ENCODE measurements at regions not wholly inside any gene's neighbourhood (a gene's known extent, or its start where the extent isn't known, plus 50 kb on each side); places are given as distances from the start of the nearest gene placed in this dataset.
"Not testable (repeated sequence)": the region's sequence is repeated elsewhere in the genome, so short reads cannot be mapped to it uniquely, and the experiment has no call there.

DNA sequence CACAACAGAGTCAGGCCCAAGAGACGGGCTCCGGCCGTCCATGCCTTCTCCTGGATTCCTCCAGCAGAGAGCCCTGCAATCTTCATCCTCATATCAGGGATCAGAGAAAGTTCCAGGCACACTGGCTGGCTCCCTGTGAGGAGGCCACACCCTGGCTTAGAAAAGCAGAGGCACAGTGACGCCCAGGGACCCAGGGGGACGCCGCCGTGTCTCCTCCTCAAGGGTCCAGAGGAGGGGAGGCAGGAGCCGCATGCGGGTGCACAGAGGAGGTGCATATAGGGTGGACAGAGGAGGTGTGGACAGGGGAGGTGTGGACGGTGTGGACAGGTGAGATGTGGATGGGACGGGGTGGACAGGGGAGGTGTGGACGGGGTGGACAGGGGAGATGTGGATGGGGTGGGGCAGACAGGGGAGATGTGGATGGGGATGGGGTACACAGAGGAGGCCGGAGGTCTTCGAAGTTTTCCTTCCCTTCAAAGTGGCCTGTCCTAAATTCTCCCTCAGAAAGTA lies 1521.9 kb downstream of the BRD1 start:
- H3K9me3 ChIP-seq (ENCODE audit: control insufficient read depth in 2 of 2, low read length in 2 of 2), result no peaks in the 10 kb centered on the region
- no peaks in the 10 kb centered on the region for H3K36me3 ChIP-seq (ENCODE audit: control insufficient read depth in 2 of 2, insufficient read depth in 2 of 2, low read length in 2 of 2)
- H3K27me3 ChIP-seq (ENCODE audit: control insufficient read depth in 1 of 2, insufficient read depth in 2 of 2, low read length in 2 of 2), result peaks cover 0 to 3% of the 10 kb centered on the region in 2 donors
- H3K9ac ChIP-seq (ENCODE audit: low read length in 2 of 2), result no peak overlapping the region
- no peak overlapping the region for H3K27ac ChIP-seq (ENCODE audit: low read length)
- no peak overlapping the region for H3K4me3 ChIP-seq (ENCODE audit: low read length in 2 of 2)
- no peaks in the 10 kb centered on the region for H3K4me1 ChIP-seq (ENCODE audit: control insufficient read depth, insufficient read depth, low read length)

DNA sequence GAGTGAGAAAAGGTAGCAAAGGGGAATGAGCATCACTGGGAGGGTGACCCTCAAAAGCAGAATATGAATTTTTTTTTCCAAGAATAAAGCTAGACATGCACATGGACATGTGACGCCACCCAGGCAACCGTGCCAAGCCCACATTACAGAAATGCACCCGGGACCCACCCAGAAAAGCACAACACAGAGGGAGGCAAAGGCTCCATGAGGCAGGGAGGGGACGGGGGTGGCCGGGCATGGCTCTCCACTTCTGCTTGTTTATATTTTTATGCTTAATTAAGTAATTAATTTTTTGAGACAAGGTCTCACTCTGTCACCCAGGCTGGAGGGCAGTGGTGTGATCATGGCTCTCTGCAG lies 1524.3 kb downstream of the BRD1 start:
- Histone ChIP-seq H3K36me3 (ENCODE audit: control insufficient read depth in 2 of 2, insufficient read depth in 2 of 2, low read length in 2 of 2) (no peaks in the 10 kb centered on the region), H3K4me3 (ENCODE audit: low read length in 2 of 2) (no peak overlapping the region), H3K27ac (ENCODE audit: low read length) (no peak overlapping the region), H3K9me3 (ENCODE audit: control insufficient read depth in 2 of 2, low read length in 2 of 2) (no peaks in the 10 kb centered on the region), H3K27me3 (ENCODE audit: control insufficient read depth in 1 of 2, insufficient read depth in 2 of 2, low read length in 2 of 2) (no peaks in the 10 kb centered on the region), H3K4me1 (ENCODE audit: control insufficient read depth, insufficient read depth, low read length) (no peaks in the 10 kb centered on the region), H3K9ac (ENCODE audit: low read length in 2 of 2) (no peak overlapping the region)

DNA sequence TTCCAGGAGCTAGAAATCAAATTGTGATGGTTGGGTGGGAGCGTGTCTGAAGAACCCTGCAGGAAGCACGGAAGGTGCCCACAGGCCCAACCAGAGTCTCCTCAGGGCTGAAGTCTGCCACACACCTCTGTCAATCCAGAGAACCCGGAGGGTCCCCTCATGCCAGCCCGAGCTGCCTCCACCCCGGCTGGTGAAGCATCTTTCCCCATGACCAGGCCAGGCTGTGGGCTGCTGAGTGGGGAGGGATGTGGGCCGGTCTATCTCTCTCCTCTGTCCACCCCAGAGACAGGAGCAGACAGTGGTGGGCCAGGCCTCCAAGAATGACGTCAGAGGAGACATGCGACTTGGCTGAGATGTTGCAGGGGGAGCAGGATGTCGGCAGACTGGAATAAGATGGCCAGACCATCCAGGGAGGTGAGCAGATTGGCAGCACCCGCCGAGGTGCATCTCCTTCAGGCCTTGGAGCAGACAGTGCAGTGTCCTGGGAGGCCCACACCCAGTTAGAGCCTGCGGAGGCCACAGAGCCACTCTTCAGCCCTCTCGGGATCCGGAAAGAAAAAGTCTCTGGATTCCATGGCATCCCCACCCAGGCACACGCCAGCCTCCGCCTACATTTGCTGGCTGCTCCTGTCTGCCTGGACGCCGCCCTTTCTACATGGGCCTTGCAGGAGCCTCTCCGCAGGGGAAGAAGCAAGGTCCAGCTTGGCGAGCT lies 1524.9 kb downstream of the BRD1 start:
- Histone ChIP-seq H3K9ac (ENCODE audit: low read length in 2 of 2) (no peak overlapping the region), H3K27ac (ENCODE audit: low read length) (no peak overlapping the region), H3K9me3 (ENCODE audit: control insufficient read depth in 2 of 2, low read length in 2 of 2) (no peaks in the 10 kb centered on the region), H3K27me3 (ENCODE audit: control insufficient read depth in 1 of 2, insufficient read depth in 2 of 2, low read length in 2 of 2) (no peaks in the 10 kb centered on the region), H3K4me3 (ENCODE audit: low read length in 2 of 2) (no peak overlapping the region), H3K4me1 (ENCODE audit: control insufficient read depth, insufficient read depth, low read length) (no peaks in the 10 kb centered on the region), H3K36me3 (ENCODE audit: control insufficient read depth in 2 of 2, insufficient read depth in 2 of 2, low read length in 2 of 2) (no peaks in the 10 kb centered on the region)

DNA sequence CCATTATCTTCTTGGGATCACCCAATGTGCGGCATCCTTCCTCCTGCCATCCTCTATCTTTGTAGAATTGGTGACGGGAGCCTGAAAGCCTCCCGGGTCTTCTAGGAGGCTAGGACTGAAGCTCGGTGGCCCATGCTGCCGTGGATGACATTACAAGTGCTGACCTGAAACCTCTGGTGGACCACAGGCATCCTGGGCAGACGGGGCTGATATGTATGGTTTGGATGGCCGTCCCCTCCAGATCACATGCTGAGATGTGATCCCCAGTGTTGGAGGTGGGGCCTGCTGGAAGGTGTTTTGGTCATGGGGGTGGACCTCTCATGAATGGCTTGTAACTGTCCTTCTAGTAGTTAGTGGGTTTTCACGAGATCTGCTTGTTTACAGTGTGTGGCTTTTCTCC lies 1525.8 kb downstream of the BRD1 start:
- Histone ChIP-seq H3K27me3 (ENCODE audit: control insufficient read depth in 1 of 2, insufficient read depth in 2 of 2, low read length in 2 of 2) (no peaks in the 10 kb centered on the region), H3K4me3 (ENCODE audit: low read length in 2 of 2) (no peak overlapping the region), H3K9ac (ENCODE audit: low read length in 2 of 2) (no peak overlapping the region), H3K9me3 (ENCODE audit: control insufficient read depth in 2 of 2, low read length in 2 of 2) (no peaks in the 10 kb centered on the region), H3K27ac (ENCODE audit: low read length) (no peak overlapping the region), H3K36me3 (ENCODE audit: control insufficient read depth in 2 of 2, insufficient read depth in 2 of 2, low read length in 2 of 2) (no peaks in the 10 kb centered on the region), H3K4me1 (ENCODE audit: control insufficient read depth, insufficient read depth, low read length) (no peaks in the 10 kb centered on the region)

DNA sequence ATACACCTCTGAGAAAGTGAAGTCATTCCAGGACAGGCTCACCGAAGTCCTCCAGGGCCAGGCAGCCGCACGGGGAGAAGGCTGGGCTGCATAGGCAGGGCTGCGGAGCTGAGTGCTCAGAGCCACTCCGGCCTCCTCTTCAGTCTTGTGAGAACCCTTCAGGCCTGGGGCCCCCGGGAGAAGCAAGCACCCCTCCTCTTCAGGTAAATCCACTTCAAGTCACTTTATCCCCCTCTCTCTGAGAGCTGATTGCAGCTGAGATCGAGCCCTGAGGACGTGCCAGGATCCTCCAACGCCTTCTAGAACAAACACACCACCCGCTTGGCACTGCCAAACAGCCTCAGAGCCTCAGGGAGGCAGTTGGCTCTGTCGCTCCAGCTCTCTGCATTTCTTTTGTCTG lies 1526.3 kb downstream of the BRD1 start:
- H3K4me1 ChIP-seq (ENCODE audit: control insufficient read depth, insufficient read depth, low read length), result no peaks in the 10 kb centered on the region
- no peaks in the 10 kb centered on the region for H3K9me3 ChIP-seq (ENCODE audit: control insufficient read depth in 2 of 2, low read length in 2 of 2)
- no peak overlapping the region for H3K9ac ChIP-seq (ENCODE audit: low read length in 2 of 2)
- no peak overlapping the region for H3K4me3 ChIP-seq (ENCODE audit: low read length in 2 of 2)
- H3K27me3 ChIP-seq (ENCODE audit: control insufficient read depth in 1 of 2, insufficient read depth in 2 of 2, low read length in 2 of 2), result no peaks in the 10 kb centered on the region
- H3K27ac ChIP-seq (ENCODE audit: low read length), result no peak overlapping the region
- H3K36me3 ChIP-seq (ENCODE audit: control insufficient read depth in 2 of 2, insufficient read depth in 2 of 2, low read length in 2 of 2), result no peaks in the 10 kb centered on the region

DNA sequence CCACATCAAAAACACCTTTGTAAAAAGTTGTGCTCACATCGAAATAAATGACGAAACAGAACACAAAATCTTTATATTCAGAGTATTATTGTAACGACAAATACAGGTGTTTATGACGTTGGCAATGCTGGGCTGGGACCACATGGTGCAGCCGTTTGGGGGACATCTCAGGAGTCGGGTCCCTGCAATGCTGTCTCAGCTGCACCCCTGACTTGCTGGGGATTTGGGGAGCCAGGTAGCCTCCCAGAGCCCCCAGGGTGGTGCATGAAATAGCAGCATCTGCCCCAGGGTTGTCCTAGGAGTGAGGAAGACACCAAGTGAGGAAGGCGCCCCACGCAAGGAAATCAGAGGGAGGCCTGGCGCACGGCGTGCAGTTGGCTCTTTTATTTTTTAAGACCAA lies 1526.8 kb downstream of the BRD1 start:
- no peaks in the 10 kb centered on the region for H3K36me3 ChIP-seq (ENCODE audit: control insufficient read depth in 2 of 2, insufficient read depth in 2 of 2, low read length in 2 of 2)
- no peak overlapping the region for H3K9ac ChIP-seq (ENCODE audit: low read length in 2 of 2)
- H3K27ac ChIP-seq (ENCODE audit: low read length), result no peak overlapping the region

DNA sequence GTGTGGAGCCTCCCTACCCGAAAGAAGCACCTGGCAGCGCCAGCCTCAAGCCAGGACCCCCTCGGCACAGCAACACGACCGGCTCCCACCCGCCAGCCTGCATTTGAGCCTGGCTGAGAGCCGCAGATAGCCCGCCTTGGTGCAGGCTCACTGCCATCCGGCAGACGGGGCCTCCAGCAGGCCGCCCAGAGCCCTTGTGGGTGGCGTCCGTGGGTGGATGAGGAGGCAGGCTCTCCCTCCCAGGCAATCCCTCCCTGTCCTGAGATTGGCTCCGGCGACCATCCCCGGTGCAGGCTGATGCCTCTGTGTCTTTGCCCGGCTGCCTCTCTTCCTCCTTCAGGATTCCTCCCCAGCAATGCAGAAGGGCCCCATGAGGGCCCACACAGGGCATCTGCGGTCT lies 1527.9 kb downstream of the BRD1 start:
- no peaks in the 10 kb centered on the region for H3K36me3 ChIP-seq (ENCODE audit: control insufficient read depth in 2 of 2, insufficient read depth in 2 of 2, low read length in 2 of 2)
- H3K9me3 ChIP-seq (ENCODE audit: control insufficient read depth in 2 of 2, low read length in 2 of 2), result no peaks in the 10 kb centered on the region
- no peaks in the 10 kb centered on the region for H3K27me3 ChIP-seq (ENCODE audit: control insufficient read depth in 1 of 2, insufficient read depth in 2 of 2, low read length in 2 of 2)
- H3K4me3 ChIP-seq (ENCODE audit: low read length in 2 of 2), result no peak overlapping the region
- no peak overlapping the region for H3K9ac ChIP-seq (ENCODE audit: low read length in 2 of 2)
- no peak overlapping the region for H3K27ac ChIP-seq (ENCODE audit: low read length)
- no peaks in the 10 kb centered on the region for H3K4me1 ChIP-seq (ENCODE audit: control insufficient read depth, insufficient read depth, low read length)

More for the DNA sequence above, 1526.8 kb downstream of the BRD1 start:
- H3K9me3 ChIP-seq (ENCODE audit: control insufficient read depth in 2 of 2, low read length in 2 of 2), result no peaks in the 10 kb centered on the region
- no peak overlapping the region for H3K4me3 ChIP-seq (ENCODE audit: low read length in 2 of 2)
- no peaks in the 10 kb centered on the region for H3K4me1 ChIP-seq (ENCODE audit: control insufficient read depth, insufficient read depth, low read length)
- H3K27me3 ChIP-seq (ENCODE audit: control insufficient read depth in 1 of 2, insufficient read depth in 2 of 2, low read length in 2 of 2), result no peaks in the 10 kb centered on the region

DNA sequence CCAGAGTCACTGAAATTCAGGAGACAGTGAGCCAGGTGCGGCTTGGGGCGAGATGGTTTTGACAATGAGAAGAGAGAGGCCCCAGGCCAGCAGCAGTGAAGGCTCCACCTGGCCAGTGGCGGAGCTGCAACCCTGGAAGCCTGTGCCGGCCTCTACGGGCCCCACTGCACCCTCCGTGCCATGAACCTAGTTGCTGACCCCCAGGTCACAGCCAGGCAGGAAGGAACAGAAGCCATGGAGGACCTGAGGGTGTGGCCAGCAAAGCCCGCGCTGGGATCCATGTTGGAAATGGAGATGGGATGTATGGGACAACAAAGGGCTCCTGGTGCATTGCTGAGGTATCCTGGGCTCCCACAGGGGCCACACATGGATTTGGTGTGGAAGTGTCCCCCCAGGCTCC lies 1528.5 kb downstream of the BRD1 start:
- no peak overlapping the region for H3K27ac ChIP-seq (ENCODE audit: low read length)
- H3K9me3 ChIP-seq (ENCODE audit: control insufficient read depth in 2 of 2, low read length in 2 of 2), result no peaks in the 10 kb centered on the region
- no peaks in the 10 kb centered on the region for H3K36me3 ChIP-seq (ENCODE audit: control insufficient read depth in 2 of 2, insufficient read depth in 2 of 2, low read length in 2 of 2)
- no peaks in the 10 kb centered on the region for H3K4me1 ChIP-seq (ENCODE audit: control insufficient read depth, insufficient read depth, low read length)
- no peak overlapping the region for H3K4me3 ChIP-seq (ENCODE audit: low read length in 2 of 2)
- H3K27me3 ChIP-seq (ENCODE audit: control insufficient read depth in 1 of 2, insufficient read depth in 2 of 2, low read length in 2 of 2), result no peaks in the 10 kb centered on the region
- no peak overlapping the region for H3K9ac ChIP-seq (ENCODE audit: low read length in 2 of 2)

DNA sequence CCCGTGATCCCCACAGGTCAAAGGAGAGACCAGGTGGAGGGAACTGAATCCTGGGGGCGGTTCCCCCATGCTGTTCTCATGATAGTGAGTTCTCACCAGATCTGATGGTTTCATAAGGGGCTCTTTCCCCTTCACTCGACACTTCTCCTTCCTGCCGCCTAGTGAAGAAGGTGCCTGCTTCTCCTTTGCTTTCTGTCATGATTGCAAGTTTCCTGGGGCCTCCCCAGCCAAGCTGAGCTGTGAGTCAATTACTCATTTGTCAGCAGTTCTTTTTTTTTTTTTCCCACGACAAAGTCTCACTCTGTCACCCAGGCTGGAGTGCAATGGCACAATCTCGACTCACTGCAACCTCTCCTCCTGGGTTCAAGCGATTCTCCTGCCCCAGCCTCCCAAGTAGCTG lies 1530.4 kb downstream of the BRD1 start:
- H3K4me1 ChIP-seq (ENCODE audit: control insufficient read depth, insufficient read depth, low read length), result no peaks in the 10 kb centered on the region
- no peaks in the 10 kb centered on the region for H3K27me3 ChIP-seq (ENCODE audit: control insufficient read depth in 1 of 2, insufficient read depth in 2 of 2, low read length in 2 of 2)
- no peak overlapping the region for H3K9ac ChIP-seq (ENCODE audit: low read length in 2 of 2)

DNA sequence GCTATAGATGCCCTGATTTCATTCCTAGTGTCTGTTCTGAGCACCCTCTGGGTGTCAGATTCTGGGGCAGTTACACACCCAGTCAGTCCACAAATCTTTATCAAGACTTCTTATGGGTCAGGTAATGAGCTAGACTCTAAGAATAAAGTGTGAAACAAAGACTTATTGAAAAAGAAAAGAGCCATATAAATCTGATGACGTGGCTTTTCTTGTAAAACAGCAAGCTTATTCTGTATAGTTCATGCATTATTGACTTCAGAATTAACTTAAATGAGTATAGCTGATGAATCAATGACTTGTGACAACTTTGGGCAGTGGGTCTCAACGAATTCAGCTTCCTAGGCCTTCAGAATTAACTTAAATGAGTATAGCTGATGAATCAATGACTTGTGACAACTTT lies 1527.5 kb downstream of the TBC1D22A start:
- H3K27ac ChIP-seq (ENCODE audit: low read length); H3K36me3 ChIP-seq (ENCODE audit: control insufficient read depth in 2 of 2, insufficient read depth in 2 of 2, low read length in 2 of 2); H3K27me3 ChIP-seq (ENCODE audit: control insufficient read depth in 1 of 2, insufficient read depth in 2 of 2, low read length in 2 of 2); H3K9ac ChIP-seq (ENCODE audit: low read length in 2 of 2); H3K9me3 ChIP-seq (ENCODE audit: control insufficient read depth in 2 of 2, low read length in 2 of 2); H3K4me3 ChIP-seq (ENCODE audit: low read length in 2 of 2); H3K4me1 ChIP-seq (ENCODE audit: control insufficient read depth, insufficient read depth, low read length): not testable (repeated sequence)

More for the DNA sequence above, 1530.4 kb downstream of the BRD1 start:
- H3K4me3 ChIP-seq (ENCODE audit: low read length in 2 of 2), result no peak overlapping the region
- no peaks in the 10 kb centered on the region for H3K36me3 ChIP-seq (ENCODE audit: control insufficient read depth in 2 of 2, insufficient read depth in 2 of 2, low read length in 2 of 2)
- no peak overlapping the region for H3K27ac ChIP-seq (ENCODE audit: low read length)
- no peaks in the 10 kb centered on the region for H3K9me3 ChIP-seq (ENCODE audit: control insufficient read depth in 2 of 2, low read length in 2 of 2)

DNA sequence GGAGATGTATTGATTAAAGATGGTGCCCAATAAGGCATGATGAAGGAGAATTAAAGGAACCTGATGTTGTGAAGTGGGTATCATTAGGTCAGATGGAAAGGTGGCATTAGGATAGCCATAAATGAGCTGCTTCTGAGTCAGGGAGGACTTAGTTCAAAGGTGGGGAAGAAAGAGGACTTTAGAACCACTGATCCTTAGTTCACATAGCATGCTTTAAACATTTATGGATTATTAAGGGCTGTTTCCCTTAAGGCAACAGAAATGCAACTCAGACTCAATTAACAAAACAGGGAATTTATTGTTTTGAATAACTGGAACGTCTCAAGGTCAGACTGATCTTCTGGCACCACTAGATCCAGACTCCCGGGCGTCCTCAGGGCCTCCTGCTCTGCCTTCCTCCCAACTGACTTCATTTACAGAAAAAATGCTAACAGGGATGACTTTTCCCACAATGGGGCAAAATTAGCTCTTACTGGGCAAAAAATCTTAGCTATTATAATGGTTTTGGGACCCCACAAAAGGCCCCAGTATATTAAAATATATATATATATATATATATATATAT lies 1526.0 kb downstream of the TBC1D22A start:
- no peaks in the 10 kb centered on the region for H3K4me1 ChIP-seq (ENCODE audit: control insufficient read depth, insufficient read depth, low read length)
- H3K27ac ChIP-seq (ENCODE audit: low read length), result no peak overlapping the region
- no peak overlapping the region for H3K9ac ChIP-seq (ENCODE audit: low read length in 2 of 2)
- H3K9me3 ChIP-seq (ENCODE audit: control insufficient read depth in 2 of 2, low read length in 2 of 2), result peaks cover 0 to 3% of the 10 kb centered on the region in 2 donors
- H3K36me3 ChIP-seq (ENCODE audit: control insufficient read depth in 2 of 2, insufficient read depth in 2 of 2, low read length in 2 of 2), result no peaks in the 10 kb centered on the region
- no peaks in the 10 kb centered on the region for H3K27me3 ChIP-seq (ENCODE audit: control insufficient read depth in 1 of 2, insufficient read depth in 2 of 2, low read length in 2 of 2)
- no peak overlapping the region for H3K4me3 ChIP-seq (ENCODE audit: low read length in 2 of 2)

Measured in stomach smooth muscle (tissue), 2 donors.